GM18502 (cell line): ENCODE measurements at regions not wholly inside any gene's neighbourhood (a gene's known extent, or its start where the extent isn't known, plus 50 kb on each side); places are given as distances from the start of the nearest gene placed in this dataset.

Experiments
- ATAC-seq: cut with Tn5 transposase; IDR thresholded peaks from one replicate; pipeline ENCODE4 v1.9.1; 2021; ENCODE audit warnings: mild to moderate bottlenecking; ENCODE audit not compliant: unreplicated experiment, poor library complexity

DNA sequence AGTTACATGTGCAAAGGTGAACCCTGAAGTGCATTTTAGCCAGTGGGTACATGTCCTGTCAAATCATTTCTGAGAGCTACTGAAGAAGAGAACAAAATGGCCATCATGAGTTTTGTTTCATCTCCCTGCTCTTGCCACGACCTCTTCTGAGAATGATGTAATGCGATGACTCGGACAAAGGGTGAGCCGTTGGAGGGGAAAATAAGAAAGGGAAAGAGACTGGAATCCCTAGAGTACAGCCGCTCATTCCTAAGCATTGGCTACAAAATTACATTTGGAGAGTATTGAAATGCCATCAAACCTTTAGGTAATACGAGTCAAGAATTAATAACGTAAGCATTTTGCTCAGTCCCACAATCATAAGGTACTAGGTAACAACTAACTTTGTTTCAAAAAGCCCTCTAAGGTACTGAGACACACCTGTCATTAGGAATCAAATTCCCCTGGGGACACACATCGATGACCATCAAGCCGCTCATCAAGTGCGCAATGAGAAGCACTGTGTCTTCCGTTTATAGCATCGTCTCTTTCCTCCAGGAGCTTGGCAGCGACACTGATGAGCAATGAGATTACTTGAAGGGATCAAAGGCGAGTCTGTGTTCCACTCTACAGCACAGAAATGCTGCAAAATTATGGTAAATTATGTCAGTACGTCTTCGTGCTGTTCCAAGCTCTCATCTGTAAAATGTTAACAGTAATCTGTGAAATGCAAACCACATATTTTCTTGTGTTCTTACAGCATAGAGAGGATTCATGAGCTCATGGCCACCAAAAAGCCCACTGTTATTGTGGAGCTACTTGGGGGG lies 97.3 kb upstream of the PIEZO2 start:
- ATAC-seq = no peak

DNA sequence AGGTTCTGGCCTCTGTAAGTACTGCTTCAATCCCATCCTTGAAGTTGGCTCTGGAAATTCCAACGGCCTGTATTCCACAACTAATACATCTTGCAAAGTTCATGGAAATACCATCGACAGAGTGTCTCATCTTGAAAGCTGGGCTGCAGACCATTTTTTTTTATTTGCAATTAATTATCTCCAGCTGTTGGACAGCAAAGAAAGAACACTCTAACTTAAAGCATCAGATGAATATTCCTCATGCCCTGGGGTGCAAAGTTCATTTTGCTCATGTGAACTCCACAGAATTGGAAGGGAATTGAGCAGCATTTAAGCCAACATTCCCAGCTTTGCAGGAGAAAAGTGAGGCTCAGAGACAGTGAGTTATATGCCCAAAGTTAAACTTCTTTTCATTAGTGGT lies 96.5 kb upstream of the PIEZO2 start:
- ATAC-seq = no peak

DNA sequence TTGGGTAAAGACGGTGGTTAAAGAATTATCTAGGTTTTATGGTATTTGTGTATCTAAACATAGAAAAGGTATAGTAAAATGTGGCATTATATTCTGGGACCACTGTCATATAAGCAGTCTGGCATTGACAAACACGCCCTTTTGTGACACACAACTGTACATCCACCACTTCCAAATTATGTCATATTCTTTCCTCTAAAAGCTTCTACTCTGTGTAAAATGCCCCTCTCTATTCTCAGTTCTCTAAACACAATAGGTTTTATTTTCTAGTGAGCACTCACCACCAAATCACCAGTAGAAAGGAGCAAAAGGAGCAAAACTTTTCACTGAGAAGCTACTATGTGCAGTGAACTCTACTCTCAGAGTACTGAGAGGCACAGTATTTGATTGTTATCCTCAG lies 88.1 kb upstream of the PIEZO2 start:
- ATAC-seq = no peak

DNA sequence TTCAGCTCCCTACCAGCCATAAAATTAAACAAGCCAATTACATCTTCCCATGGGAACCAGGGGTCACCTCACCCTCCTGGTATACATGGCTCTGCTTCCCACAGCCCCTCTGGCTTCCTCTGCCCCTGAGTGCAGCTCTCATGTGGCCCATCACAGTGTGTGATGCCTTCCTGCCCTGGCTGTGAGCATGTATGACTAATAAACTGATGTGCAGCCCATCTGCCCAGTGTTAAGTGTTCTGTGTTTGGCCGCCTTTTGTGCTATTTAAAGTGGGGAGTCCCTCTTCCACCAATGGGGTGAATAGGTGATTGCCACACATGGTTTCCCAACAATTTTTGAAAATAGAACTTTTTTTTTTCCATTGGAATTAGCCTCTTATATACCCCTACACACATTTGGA lies 87.7 kb upstream of the PIEZO2 start:
- ATAC-seq = no peak

DNA sequence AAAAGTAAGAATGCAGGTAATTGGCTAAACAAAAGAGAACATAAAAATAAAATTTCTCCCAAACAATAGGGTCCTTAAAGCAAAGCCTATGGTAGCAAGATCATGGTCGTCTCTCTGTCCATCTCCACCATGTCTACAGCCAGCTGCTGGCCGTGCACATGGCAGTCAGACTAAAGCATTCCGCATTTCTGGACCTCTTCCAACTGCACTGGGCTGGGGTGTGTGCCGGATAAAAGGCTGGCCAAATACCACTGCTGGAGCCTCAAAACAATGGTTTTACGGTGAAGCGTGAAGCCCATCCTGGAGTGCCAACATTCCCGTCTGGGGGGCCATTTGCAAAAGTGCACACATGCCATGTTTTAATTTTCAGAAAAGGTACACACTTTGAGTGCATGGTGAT lies 74.8 kb upstream of the PIEZO2 start:
- ATAC-seq = no peak

DNA sequence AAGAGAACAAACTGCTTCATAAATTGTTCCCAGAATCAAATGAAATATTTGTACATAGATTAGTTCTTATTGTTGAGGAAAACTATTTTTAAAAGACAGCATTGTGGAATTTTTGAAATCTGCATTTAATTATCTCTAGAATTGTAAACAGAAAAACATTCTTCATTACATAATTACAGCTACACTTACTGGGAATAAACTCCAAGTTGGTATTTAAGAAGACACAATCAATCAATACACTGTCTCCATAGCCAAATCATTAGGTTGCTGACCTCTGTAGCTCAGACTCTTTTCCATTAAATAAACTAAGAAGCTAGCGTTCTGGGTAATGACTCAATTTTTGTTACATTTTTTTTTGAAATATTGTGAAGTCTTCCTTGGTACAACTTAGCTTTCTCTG lies 70.2 kb upstream of the PIEZO2 start:
- ATAC-seq = no peak

DNA sequence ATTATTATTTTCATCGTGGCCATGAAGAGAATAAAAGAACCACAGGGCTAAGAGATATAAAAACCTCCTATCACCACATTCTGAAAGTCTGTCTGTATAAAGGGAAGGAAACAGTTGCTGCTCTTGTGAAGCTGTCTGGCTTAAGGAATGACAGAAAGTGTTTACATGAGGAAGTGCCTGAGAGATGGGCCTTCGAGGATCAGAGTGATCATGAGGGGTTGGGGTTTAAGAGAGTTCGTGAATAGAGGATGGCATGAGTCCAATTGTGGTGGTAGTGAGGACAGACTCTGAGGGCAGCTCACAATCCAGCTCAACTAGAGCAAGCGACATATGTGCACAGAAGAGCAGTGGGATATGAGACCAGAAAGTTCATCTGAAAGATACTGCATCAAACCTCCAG lies 65.8 kb upstream of the PIEZO2 start:
- ATAC-seq = no peak

DNA sequence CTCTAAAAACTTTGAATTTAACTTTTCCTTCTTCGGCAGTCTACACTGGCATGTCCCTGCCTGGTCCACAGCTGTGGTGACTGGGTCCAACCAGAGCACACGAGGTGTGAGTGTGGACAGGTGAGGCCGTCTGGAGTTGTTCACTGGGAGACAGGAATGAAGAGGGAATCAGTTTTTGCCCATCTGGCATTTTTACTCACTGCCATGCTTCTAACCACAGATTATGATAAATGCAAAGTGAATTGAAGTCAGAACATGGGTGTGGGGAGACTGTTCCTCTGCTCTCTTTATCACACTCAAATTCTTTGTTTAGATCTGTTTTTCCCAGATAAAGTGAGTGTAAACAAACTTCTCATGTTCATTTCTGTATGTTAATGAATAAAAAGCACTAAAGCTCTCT lies 54.7 kb upstream of the PIEZO2 start:
- ATAC-seq = no peak

DNA sequence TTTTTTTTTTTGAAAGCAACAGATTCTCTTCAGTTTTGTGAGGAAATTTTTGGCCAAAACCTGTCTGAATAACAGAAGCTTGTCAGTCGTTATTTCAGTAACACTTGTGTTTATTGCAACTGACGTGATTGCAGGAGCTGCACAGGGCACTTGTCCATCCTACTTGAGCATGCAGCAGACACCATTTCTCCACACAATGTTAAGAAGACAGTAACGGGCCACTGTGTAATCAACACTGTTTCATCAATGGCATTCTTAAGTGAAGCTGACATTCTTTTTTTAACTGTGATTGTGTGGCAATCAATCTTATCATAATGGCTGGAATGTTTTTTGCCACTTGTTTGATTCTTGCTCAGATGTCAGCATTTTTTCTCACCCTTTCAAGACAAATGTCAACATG lies 50.1 kb upstream of the PIEZO2 start:
- no peak for ATAC-seq
